ENCODE measurements at regions not wholly inside any gene's neighbourhood (a gene's known extent, or its start where the extent isn't known, plus 50 kb on each side); places are given as distances from the start of the nearest gene placed in this dataset.

GRCh38 chr15:94607176-94607654 is 375.9 kb downstream of the MCTP2 start:
- no peak for DNase-seq

GRCh38 chr15:94610069-94610468 is 378.7 kb downstream of the MCTP2 start:
- no peak for DNase-seq

DNA sequence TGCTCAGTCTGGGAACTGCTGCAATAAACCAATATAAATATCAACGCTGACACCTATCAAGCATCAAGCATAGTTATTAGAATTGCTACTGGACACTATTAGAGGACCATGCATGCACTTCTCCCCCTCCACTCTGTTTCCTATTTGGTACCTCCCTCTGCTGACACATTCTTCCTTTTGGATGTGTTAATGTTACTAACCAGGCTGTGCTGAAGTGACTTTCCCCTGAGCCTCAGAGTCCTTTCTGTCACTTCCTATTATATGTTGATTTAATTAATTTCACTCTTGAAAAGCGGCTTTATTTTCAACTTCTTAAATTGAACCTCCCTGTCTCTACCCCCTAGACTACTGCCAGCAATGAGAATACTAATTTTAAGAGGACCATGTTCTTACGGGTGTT is 379.1 kb downstream of the MCTP2 start:
- DNase-seq, result no peak

DNA sequence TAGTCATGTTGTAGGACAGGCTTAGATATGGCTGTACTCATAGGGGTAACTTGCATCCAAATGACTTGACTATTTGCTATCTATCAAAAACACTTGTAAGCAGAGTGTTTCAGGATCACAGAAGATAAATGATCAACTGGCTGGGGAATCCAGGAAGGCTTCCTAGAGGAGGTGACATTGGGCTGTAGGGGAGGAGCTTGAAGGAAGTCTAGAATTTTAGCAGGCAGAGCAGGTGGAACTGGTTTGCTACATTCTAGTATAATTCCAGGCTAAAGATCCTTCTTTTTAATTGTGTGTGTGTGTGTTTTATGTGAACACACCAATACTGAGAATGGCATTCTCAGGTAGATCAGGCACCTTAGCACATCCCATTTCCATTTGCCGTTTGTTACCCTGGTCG is 380.3 kb downstream of the MCTP2 start:
- no peak for DNase-seq

GRCh38 chr15:94615688-94616087 is 384.3 kb downstream of the MCTP2 start:
- DNase-seq, result no peak

GRCh38 chr15:94620632-94621031 is 389.3 kb downstream of the MCTP2 start:
- DNase-seq, result no peak

- no peak for DNase-seq
Observed at GRCh38 chr15:94621736-94622135, 390.4 kb downstream of the MCTP2 start.

DNA sequence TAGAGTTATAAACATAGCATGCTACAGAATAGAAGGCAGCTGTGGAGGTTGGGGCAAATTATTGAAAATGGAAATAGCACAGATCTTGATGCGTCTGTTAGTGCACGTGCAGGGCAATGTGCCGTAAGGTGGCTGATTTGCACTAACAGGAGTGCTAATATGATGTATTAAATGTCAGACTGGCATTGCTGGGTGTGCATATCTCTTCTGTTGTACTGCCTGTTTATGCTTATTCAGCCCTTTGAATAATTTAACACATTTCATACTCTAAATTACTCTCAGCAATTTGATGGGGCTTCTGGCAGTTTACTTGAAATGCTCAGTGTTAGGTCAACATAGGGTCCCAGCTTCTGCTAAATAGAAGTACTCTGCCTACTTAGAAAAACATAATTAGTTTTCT is 395.6 kb downstream of the MCTP2 start:
- DNase-seq, result no peak

- DNase-seq, result no peak
Observed at GRCh38 chr15:94631608-94632007, 400.2 kb downstream of the MCTP2 start.

GRCh38 chr15:94638183-94638582 is 406.8 kb downstream of the MCTP2 start:
- no peak for DNase-seq

GRCh38 chr15:94639701-94640100 is 408.3 kb downstream of the MCTP2 start:
- no peak for DNase-seq

GRCh38 chr15:94644433-94644832 is 413.1 kb downstream of the MCTP2 start:
- no peak for DNase-seq

DNA sequence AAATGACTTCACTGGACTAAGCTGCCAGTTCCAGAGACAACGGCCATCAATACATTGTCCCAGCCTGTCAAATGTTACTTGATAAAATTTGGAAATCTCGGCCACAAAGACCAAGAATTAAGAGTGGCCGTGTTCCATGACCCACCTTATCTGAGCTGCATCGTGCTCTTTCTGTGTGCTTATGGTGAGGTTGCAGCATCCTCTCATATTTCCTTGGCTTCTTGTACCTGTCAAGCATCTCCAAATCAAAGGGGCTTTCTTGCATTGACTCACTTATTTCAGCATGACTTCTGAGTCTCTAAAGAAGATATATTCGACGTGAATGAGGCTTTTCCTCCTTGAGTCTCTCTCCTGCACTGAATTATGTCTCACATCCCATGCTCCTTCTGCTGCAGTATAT is 421.7 kb downstream of the MCTP2 start:
- no peak for DNase-seq

- no peak for DNase-seq
Observed at GRCh38 chr15:94655249-94655880, 424.0 kb downstream of the MCTP2 start.

- DNase-seq, result no peak
Observed at GRCh38 chr15:94665676-94666441, 434.5 kb downstream of the MCTP2 start.

DNA sequence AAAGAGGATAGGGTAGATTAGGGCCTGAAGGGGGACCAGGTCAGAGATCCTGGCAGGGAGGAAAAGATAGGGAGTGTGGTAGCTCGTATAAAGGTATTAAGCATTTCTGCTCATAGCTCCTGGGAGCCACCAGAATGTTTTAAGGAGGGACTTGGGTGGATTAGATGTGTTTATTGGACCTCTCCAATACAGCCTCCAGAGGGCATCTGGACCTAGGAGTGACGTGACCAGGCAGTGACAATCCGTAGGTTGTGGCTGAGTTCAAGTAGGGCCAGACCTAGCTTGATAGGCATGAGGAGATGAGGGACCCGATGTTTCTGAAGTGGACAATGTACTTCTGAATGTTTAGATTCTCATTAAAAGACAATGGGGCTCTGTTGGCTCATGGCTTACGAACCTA is 435.2 kb downstream of the MCTP2 start:
- no peak for DNase-seq

DNA sequence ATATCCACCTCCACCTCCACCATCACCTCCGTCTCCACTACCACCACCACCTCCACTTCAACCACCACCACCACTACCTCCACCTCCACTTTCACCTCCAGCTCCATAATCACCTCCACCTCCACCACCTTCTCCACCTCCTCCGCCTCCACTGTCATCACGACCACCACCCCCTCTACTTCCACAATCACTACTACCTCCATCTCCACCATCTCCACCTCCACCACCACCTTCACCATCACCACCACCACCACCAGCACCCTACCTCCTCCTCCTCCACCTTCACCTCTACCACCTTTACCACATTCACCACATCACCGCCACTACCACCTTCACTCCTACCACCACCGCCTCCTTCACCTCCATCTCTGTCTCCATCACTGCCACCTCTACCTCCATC is 435.7 kb downstream of the MCTP2 start:
- no peak for DNase-seq

GRCh38 chr15:94670438-94671034 is 439.2 kb downstream of the MCTP2 start:
- DNase-seq, result no peak

DNA sequence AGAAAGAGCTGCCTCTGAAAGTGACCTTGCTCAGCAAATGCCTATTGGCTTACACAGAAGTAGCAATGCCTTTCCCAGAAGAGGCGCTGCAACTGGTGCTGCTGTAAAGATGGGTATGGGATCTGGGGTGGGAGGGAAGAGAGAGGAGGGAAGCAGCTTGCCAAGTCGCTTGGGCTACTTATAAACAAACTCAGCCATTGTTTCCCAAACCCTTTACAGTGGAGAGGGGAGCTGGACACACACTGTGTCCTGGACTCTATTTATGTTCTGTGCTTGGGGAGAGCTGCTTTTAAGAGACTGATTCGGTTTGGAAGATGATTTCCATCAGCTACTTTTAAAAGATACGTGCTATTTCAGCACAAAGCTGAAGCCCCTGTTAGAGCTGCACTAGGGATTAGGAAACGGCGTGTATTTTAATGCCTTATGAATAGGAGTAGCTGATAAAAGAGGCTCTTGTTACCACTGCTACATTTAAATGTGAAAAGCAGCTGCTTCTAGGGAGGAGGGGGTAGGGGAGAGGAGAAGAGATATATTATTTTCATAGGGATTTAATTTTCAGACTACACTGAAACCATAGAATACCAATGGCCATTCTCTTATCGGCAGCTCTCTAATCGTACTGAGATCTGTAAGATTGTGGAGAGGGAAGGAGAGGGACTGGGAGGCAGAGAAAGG is 440.6 kb downstream of the MCTP2 start:
- DNase-seq, result no peak

GRCh38 chr15:94673801-94674200 is 442.4 kb downstream of the MCTP2 start:
- DNase-seq, result no peak

- no peak for DNase-seq
Observed at GRCh38 chr15:94674296-94674695, 442.9 kb downstream of the MCTP2 start.

- DNase-seq, result no peak
Observed at GRCh38 chr15:94677202-94677790, 445.9 kb downstream of the MCTP2 start.

DNA sequence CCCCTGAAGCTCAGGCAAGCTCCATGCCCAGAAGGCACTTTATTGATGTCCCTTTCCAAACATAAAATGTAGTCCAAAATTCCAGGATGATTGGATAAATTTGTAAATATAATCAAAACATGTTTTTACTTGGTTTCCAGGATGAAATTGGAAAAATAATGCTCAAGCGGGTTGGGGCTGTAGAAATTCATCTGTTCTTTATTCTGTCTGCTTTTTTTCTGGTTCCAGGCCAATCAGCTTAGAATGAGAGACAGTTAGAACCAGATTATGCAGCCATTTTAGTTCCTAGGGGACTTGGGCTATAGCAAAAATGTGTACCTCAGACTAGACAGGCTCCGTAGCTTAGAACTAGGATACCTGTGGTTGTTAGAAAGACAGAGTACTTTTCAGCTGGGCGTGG is 450.8 kb downstream of the MCTP2 start:
- DNase-seq, result no peak
